NCI-H345 treated with DMSO at 0.1 percent for 48 hours (cell line): ENCODE measurements at regions not wholly inside any gene's neighbourhood (a gene's known extent, or its start where the extent isn't known, plus 50 kb on each side); places are given as distances from the start of the nearest gene placed in this dataset.

Experiments used
- DNase-seq: peaks from one replicate; lab custom pipeline; 2025; ENCODE audit not compliant: unreplicated experiment; lab: John Stamatoyannopoulos, UW

- DNase-seq = no peak
Measured at GRCh38 chr3:76871655-76872054, 168.2 kb upstream of the ROBO2 start.

DNA sequence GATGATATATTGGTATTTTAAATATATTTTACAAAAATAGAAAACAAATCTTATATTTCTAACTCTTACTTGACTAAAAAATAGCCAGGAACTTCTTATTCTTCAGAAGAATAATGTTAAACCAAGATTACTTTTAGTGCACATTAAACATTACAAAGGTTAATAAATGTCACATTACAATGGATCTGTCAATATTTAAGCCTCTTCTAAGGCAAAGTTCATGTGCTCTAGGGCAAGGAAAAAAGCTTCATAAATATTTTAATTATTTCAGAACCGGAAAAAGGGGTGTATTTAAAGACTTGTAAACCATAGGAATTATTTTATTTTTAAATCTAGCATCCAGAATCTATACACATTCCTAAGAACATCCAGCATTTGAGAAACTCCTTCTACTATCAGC, 166.9 kb upstream of the ROBO2 start:
- no peak for DNase-seq

GRCh38 chr3:76873532-76874242, 166.2 kb upstream of the ROBO2 start:
- DNase-seq = no peak

DNA sequence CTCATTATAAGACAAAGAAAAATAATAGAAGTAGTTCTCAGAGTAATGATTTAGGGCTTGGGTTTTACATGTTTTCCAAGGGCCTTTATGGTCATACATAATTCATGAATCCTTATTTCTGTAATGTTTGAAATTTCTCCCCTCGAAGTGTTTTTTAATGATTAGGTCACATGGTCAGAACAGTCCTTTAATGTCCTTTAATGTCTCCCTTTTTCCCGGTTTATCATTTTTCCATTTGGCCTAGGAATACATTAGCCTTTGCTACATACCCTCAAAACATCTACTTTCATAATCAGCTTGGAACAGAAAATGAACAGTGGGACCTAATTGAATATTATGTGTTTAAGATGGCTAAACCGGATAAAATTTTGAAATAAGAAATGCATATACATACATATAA, 159.9 kb upstream of the ROBO2 start:
- DNase-seq = no peak

DNA sequence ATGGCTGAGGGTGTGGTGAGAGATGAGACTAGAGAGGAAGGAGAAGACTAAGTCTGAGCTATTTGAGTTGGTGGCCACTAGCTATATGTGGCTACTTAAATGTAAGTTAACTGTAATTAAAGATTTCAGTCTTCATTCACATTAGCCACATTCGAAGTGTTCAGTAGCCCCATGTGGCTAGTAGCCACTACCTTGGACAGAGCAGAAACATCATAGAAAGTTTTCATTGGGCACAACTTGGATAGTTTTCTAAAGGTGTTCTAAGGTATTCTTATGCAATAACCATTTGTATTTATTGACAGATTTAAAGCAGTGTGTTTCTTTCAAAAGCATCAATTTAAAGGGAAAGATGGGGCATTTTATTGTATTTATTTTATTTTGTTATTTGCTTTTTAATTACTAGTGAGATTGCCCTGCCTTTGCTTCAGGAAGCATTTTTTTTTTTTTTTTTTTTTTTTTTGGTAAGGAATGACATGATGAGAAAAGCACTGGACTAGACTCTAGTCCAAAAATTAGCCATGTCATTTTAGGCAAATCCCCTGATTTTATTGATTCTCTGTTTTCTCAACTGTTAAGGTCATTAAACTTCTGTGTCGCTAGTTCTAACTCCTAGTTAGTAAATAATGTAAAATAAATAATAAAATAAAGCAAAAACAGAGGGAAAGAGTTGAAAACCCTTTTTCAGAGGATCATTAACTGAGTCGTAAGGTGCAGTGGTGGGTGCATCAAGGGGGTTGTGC, 153.0 kb upstream of the ROBO2 start:
- DNase-seq = no peak

GRCh38 chr3:76888856-76889255, 151.0 kb upstream of the ROBO2 start:
- DNase-seq = no peak

- DNase-seq = no peak
Measured at GRCh38 chr3:76889911-76890310, 150.0 kb upstream of the ROBO2 start.

GRCh38 chr3:76897076-76897475, 142.8 kb upstream of the ROBO2 start:
- no peak for DNase-seq

DNA sequence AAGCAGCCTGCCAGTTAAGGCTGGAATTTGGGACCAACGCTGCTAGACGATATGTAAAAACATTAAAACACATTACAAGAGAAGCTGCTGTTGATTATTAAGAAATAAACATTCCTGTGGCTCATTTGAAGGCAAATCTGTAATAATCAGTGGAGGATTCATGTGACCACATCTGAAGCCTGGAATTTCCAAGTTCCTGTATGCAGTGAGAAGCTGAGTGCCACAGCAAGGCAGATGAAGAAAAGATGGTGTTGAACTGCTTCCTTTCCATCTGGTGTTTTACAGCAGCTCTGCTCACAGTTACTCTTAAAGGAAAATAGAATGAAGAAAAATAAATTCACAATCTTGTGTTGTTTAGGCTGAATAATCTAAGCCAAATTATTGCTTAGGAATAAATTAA, 139.3 kb upstream of the ROBO2 start:
- DNase-seq = no peak

DNA sequence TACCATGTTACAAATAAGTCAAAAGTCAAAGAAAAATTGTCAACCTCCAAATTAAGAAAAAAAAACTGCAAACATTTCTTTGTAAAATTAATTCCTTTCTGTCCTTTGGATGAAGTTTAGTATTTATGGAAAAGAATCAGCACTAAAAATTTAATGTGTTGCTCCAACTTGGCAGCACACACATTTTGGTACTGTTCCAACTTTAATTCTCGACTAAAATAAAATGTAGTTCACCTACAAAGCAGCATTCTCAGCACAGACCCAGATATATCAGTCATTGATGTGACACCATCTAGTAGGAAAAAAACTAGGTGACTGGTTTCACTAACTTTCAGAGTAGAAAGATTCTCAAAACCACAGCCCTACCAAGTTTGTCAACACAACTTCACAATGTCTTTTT, 131.7 kb upstream of the ROBO2 start:
- DNase-seq = no peak

DNA sequence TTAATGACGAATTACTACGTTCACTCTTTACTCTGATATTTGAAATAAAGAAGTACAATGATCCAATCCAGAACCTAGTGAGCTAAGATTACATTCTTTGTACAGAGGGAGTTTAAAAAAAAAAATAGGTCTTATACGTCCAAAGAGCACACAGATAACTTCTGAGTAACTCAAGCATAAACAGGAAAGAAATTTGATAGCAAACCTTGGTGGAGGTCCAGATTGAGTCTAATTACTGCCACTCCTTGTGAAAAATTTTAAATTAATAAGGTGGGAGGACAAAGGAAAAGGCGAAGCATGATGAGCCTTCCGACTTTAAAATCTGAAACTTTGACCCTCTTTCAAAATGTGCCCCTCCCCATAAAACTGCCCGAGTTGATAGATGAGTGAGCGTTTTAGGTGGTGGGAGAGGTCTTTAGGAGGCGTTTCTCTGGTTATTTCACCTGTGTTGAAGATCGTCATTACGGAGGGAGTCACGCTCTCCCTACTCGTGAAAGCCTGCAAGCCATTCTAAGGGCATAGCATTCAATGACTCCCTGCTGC, 127.0 kb upstream of the ROBO2 start:
- no peak for DNase-seq

DNA sequence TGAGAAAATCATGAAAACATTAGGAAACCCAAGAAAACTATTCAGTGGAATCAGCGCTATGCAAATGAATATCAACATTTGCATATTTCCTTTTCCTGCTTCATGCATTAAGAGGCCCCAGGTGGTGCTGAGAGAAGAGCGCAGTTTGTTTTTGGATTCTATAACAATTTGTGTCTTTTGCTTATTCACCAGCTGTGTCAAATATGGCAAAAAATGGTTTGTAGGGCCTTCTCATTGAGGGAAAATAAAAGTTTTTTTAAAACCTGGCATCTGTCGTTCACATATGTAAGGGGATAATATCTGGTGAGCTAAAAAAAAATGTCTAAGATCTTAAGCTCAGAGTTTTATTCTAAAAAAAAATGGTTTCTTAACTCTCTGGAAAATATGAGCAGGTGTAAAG, 122.5 kb upstream of the ROBO2 start:
- DNase-seq = no peak

DNA sequence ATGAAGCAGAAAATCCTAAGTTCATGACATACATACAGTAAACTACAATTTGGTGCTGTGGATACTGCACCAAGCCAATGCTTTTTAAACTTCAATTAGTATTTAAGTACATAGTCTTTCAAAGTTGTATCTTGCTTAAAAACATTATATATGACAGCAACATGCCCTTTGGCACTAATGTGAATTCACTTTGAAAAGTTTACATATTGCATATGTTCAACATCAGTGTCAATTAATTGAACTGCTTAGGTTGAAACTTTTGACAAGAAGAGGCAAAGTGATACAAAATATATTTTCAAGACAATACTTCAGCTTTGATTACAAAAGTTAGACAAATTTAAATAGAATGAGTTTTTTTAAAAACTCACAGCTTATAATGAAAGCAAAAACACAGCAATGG, 119.4 kb upstream of the ROBO2 start:
- DNase-seq = no peak

DNA sequence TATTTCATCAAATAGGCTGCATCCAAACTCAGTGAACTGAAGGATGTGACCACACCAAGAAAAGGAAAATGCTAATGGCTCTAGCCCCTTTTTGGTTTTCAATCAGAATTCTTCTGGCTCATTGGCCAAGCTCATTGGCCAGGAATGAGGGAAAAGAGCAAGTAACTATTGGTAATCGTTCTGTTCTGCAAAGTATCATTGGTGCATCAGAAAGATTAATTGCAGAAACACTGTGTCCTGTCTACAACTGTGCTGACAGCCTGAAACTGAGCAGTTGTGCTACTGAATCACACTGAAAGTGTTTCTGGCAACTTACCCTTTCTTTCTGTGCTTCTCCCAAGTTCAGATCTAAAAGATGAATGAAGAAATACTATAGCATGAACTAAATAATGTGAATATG, 116.4 kb upstream of the ROBO2 start:
- DNase-seq = no peak

DNA sequence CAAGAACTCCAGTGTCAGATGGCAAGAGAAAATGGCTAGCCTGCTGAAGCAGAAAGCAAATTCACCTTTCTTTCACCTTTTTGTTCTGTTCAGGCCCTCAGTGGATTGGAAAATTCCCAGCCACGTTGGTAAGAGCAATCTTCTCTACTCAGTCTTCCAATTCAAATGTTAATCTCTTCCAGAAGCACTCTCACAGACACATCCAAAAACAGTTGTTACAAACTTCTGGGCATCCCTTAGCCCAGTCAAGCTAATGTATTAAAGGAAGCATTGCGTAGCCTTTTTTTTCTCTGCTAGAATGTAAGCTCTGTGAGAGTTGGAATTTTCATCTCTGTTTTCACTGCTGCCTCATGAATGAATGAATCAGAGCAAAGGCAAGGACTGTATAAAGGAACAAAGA, 109.2 kb upstream of the ROBO2 start:
- DNase-seq = no peak

GRCh38 chr3:76933245-76933644, 106.7 kb upstream of the ROBO2 start:
- DNase-seq = no peak

GRCh38 chr3:76938962-76939361, 100.9 kb upstream of the ROBO2 start:
- no peak for DNase-seq

- no peak for DNase-seq
Measured at GRCh38 chr3:76940181-76940770, 99.6 kb upstream of the ROBO2 start.

- no peak for DNase-seq
Measured at GRCh38 chr3:76941376-76941775, 98.5 kb upstream of the ROBO2 start.

GRCh38 chr3:76942101-76942500, 97.8 kb upstream of the ROBO2 start:
- no peak for DNase-seq

DNA sequence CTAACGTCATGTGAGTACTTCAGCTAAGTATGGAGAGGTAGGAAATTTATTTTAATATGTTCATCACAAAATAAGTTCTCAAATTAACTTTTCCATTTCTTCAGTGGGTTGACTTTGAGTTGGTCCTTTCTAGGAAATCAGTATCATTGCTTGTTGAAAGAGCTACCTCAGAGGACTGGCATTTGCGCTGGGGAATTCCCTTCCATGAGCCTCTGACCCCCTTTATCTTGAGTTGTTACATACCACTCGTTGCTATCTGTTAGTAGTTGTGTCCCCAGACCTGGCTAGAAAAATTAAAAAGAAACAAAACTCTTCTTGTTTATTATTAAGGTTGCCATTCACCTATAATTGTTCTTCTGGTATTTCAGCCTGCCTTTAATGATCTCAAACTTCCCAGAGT, 96.8 kb upstream of the ROBO2 start:
- DNase-seq = no peak

DNA sequence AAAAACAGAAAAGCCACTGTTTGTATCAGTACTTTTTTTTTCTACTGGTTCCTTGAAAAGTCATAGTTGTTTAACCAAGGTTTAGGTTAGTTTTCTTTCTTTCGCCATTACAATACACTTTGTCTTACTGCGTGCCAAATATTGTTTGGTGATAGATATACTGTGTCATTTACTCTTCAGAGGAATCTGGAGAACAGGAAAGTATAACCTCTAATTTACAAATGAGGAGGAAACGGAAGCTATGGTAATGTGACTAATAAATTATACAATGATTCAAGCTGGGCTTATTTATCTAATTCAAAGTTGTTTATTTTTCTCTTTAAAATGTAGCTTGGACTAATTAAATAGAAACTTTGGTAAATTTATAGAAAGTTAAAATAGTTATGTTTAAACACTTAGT, 96.2 kb upstream of the ROBO2 start:
- no peak for DNase-seq
